ENCODE measurements at regions not wholly inside any gene's neighbourhood (a gene's known extent, or its start where the extent isn't known, plus 50 kb on each side); places are given as distances from the start of the nearest gene placed in this dataset.
"Not testable (repeated sequence)": the region's sequence is repeated elsewhere in the genome, so short reads cannot be mapped to it uniquely, and the experiment has no call there.

DNA sequence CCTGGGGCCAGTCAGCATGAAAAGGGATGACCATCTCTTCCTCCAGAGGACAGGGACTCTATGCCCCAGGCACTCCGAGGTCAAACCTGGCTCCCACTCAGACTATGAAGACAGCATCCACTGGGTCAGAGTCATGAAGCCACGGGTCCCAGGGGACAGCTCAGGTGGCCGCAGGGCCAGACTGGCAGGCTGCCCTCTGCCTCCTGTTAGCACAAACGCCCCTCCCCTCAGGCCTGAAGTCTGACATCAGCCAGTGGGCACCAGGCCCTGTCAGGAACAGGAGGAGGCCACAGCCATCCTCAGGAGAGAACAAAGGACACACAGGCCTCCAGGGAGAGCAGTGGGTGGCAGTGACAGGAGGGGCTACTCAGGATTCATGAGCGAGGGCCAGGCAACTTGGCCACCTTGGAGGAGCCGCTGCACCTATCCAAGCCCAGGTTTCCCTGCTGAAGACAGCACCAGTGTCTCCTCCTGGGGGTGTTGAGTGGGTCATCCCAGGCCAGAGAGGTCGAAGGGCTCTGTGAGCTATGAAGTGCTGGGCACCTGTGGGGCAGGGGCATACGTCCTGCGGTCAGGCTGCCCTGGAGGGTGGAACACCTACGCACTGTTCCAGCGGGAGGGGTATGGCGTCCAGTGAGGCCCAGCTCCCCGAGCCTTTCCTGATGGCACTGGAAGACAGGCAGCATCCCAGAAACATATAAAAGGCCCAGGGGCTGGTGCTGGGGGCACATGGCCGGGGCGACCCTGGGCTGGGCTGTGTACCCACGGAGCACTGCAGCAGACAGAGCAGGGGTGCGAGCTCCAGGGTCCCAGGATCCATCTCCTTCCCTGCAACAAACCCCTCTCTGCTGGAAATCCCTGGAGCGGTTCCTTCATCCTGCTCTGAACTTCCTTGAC lies 171.0 kb upstream of the FOXD4L5 start:
- in situ Hi-C loops (cut with HindIII; ENCODE audit: low pct_ligation_motif_present, low pct_unique_long_range_greater_than_20kb, low sequenced_read_pairs); DNase-seq: not testable (repeated sequence)

DNA sequence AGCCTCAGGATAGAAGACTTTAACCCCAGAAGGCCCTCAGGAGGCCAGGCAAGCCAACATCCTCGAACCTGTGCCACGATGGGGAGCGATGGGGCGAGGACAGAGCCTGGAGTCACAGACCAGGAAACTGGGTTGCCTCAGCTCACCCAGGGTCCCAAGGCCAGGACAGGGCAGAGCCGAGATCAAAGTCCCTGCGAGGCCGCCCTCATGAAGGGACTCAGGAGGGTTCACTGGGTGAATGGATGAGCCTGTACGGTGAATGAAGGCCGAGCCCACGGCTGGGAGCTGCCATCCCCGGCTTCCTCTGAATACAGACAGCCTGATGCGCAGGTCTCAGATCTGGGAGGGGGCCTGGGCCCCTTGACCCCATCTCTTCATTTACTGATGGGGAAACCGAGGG lies 170.1 kb upstream of the FOXD4L5 start:
- in situ Hi-C loops (cut with HindIII; ENCODE audit: low pct_ligation_motif_present, low pct_unique_long_range_greater_than_20kb, low sequenced_read_pairs); DNase-seq: not testable (repeated sequence)

DNA sequence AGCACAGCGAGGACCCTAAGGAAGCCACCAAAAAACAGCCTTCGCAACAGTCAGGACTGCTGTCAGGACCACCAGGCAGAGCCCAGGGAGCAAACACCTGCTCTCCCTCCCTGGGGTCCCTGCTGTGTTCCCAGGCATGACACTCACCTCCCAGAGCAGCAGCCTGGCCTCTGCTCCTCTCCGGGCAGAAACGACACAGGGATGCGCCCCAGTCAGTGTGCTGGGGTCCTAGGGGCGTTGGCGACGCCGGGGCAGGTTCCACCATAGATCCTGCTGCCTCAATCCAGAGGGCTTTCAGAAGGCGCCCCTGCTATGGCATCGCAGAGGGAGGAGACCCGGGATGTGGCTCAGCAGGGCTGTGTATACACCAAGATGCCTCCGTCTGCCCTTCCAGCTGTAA lies 169.7 kb upstream of the FOXD4L5 start:
- DNase-seq; in situ Hi-C loops (cut with HindIII; ENCODE audit: low pct_ligation_motif_present, low pct_unique_long_range_greater_than_20kb, low sequenced_read_pairs): not testable (repeated sequence)

DNA sequence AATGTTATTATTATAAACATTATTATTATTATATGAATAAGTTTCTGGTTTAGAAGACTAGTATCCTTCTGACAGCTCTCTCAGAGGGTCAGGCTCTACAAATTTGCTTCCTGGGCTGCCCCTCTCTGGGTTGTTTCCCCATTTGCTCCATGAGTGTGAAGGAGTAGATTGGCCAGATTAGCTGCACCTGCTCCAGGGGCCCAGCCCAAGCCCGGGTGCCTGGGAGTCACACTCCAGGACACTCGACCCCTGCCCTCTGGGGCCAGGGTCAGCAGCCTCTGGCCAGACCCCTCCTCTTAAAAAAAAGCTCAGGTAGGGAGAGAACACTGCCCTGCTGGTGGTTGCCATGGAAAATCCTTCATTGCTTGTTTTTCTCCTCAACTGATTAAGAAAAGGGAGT lies 169.0 kb upstream of the FOXD4L5 start:
- in situ Hi-C loops (cut with HindIII; ENCODE audit: low pct_ligation_motif_present, low pct_unique_long_range_greater_than_20kb, low sequenced_read_pairs); DNase-seq: not testable (repeated sequence)

DNA sequence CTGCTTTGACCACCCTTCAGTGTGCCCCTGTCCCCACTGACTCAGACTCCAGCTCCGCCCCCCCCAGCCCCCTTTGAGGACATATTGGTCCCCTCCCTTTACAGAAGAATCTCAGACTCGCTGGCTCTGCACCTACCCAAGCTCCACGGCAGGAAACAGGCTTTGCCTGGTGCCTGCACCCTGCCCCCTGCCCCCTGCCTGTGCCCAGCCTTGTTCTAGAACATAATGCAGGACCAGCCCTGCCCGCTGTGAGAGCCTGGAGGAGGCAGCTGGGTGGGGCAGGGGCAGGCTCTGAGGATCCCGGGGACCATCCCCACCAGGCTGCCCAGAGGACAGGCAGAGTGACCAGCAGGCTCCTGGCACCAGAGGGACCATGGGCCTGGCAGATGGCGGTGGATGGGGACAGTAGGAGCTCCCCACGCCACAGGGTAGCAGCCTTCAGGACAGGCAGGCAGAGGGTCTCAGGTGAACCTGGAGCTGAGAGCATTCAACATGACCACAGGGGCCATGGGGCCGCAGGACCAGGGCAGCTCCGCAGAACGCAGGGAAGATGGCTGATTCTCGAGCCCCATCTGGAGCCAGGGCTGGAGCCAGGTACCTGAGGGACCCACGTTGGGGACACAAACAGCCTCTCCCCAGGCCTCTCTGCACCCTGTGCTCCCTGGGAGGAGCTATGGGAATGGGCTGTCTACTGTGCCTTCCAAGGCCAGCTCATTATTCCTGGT lies 165.0 kb upstream of the FOXD4L5 start:
- DNase-seq; in situ Hi-C loops (cut with HindIII; ENCODE audit: low pct_ligation_motif_present, low pct_unique_long_range_greater_than_20kb, low sequenced_read_pairs): not testable (repeated sequence)

DNA sequence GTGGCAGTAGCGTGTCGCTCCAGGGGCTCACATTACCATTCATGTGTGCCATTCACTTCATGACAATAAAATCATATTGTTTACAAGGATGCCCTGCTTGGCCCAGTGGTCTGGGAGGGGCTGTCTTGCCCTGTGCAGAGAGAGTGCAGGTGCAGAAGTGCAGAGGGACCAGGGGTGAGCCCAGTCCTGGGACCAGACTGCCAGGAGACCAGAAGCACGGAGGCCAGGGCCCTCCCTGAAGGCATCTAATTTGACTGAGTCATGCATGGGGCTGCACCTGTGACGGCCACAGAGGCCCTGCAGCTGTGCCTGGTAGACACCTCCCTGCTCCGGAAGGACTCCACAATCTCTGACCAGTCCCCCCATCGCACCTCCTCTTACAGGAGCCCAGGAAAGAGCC lies 164.4 kb upstream of the FOXD4L5 start:
- in situ Hi-C loops (cut with HindIII; ENCODE audit: low pct_ligation_motif_present, low pct_unique_long_range_greater_than_20kb, low sequenced_read_pairs), result no loop called here
- DNase-seq, result no peak

DNA sequence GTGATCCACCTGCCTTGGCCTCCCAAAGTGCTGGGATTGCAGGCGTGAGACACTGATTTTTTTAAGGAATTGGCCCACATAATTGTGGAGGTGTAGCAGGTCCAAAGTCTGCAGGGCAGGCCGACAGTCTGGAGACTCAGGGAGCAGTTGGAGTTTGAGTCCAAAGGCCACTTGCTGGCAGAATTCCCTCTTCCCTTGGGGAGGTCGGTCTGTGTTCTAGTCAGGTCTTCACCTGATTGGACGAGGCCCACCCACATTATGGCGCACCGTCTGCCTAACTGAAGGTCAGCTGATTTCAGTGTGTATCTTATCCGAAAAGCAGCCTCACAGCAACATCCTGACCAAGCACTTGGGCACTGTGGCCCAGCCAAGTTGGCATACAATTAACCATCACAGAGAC lies 162.1 kb upstream of the FOXD4L5 start:
- in situ Hi-C loops (cut with HindIII; ENCODE audit: low pct_ligation_motif_present, low pct_unique_long_range_greater_than_20kb, low sequenced_read_pairs), result not testable (repeated sequence)

DNA sequence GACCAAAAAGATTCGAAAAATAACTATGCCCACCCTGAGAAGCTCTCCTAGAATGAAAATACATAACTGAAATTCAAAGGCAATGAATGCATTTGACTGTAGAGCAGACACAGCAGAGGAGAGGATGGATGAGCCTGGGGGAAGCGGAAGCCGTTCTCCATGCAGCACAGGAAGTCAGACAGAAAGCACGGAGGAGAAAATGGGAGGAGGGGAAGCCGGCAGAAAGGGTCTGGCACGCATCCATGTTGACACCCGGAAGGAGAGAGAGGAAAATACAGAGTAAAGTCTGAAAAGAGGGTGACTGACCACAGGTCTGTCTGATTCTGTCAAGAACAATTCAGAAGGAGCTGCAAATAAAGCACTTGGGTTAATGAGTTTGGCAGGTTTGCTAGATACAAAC lies 161.0 kb upstream of the FOXD4L5 start:
- DNase-seq; in situ Hi-C loops (cut with HindIII; ENCODE audit: low pct_ligation_motif_present, low pct_unique_long_range_greater_than_20kb, low sequenced_read_pairs): not testable (repeated sequence)

More for the DNA sequence above, 162.1 kb upstream of the FOXD4L5 start:
- DNase-seq, result not testable (repeated sequence)

DNA sequence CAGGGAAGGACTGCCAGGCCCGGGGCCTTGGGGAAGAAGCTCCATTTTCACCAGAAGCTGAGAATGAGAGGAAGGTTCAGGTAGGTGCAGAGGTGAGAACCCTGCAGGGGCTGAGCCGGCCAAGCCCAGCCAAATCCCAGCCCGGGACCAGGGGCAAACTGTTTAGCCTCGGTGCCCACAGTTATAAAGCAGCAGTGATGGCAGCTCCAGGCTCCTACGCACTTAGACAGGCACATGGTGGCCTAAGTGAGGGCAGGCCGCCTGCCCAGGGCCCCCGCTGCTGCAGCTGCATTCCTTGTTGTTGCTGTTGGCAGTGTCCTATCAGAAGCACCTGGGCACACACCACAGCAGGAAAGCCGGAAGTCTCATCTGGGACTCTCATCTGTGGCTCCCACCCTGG lies 159.9 kb upstream of the FOXD4L5 start:
- DNase-seq, result no peak
- in situ Hi-C loops (cut with HindIII; ENCODE audit: low pct_ligation_motif_present, low pct_unique_long_range_greater_than_20kb, low sequenced_read_pairs), result no loop called here

DNA sequence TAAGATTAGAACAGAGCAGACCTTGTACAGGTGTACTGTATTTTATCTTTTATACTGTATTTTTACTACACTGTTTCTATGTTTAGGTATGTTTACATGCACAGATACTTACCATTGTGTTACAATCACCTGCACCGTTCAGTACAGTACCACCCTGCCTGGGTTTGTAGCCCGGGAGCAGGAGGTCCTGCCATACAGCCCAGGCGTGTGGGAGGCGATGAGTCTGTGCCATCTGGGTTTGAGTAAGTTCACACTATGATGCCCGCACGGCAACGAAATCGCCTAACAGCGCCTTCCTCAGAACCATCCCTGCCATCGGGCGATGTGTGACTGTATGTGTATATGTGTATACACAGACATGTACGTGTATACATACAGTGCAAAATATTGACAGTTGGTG lies 157.1 kb upstream of the FOXD4L5 start:
- in situ Hi-C loops (cut with HindIII; ENCODE audit: low pct_ligation_motif_present, low pct_unique_long_range_greater_than_20kb, low sequenced_read_pairs); DNase-seq: not testable (repeated sequence)

DNA sequence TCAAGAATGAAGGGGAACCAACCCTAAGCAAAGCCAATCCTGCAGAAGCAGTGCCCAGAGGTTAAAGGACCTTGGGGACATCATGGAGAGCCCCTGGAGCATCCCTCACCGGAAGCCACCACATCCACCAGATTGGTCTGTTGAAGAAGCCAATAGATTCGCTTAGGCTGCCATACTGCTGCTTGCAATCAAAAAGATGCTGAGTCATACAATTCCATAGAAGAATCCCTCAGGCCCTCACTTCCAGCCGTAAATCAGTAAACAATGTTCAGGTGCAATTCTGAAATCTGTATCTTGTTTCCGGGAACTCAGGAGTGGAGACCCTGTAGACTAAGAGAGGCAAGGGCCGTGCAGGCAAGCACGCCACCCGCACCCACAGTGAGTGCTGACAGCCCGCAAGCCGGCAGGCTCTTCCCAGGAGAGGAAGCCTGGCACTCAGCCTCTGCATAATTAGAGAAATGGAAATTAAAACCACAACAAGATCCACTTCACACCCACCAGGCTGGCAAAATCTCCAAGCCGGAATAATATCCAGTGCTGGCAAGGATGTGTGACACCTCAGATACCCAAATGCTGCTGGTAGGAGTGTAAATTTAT lies 156.4 kb upstream of the FOXD4L5 start:
- in situ Hi-C loops (cut with HindIII; ENCODE audit: low pct_ligation_motif_present, low pct_unique_long_range_greater_than_20kb, low sequenced_read_pairs); DNase-seq: not testable (repeated sequence)

DNA sequence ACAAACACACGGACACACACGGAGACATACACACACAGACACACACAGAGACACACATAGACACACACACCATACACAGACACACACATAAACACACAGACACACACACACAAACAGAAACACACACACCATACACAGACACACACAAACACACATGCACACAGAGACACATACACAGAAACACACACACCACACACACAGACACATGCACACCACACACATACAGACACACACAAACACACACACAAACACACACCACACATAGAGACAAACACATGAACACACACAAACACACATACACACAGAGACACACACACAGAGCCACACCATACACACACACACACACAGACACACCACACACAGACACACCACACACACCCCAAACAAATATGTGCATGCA lies 152.7 kb upstream of the FOXD4L5 start:
- no peak for DNase-seq
- in situ Hi-C loops (cut with HindIII; ENCODE audit: low pct_ligation_motif_present, low pct_unique_long_range_greater_than_20kb, low sequenced_read_pairs), result no loop called here

DNA sequence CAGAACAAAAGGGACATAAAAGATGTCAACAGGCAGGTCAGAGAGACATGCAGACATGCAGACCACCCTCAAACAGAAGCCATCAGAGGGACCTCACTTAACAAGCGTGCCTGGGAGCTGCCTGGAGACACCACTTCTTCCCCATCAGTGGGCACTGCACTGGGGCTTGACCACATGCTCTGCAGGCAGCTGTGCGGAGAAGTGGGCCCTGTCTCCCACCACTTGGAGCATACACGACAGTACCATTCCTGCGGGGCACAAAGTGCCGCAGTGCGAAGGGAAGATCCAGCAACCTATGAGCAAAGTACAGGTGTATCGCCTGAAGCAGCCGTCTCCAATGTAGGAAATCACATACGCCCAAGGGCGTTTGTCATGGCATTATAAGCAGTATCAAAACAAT lies 150.5 kb upstream of the FOXD4L5 start:
- in situ Hi-C loops (cut with HindIII; ENCODE audit: low pct_ligation_motif_present, low pct_unique_long_range_greater_than_20kb, low sequenced_read_pairs), result no loop called here
- DNase-seq, result no peak

DNA sequence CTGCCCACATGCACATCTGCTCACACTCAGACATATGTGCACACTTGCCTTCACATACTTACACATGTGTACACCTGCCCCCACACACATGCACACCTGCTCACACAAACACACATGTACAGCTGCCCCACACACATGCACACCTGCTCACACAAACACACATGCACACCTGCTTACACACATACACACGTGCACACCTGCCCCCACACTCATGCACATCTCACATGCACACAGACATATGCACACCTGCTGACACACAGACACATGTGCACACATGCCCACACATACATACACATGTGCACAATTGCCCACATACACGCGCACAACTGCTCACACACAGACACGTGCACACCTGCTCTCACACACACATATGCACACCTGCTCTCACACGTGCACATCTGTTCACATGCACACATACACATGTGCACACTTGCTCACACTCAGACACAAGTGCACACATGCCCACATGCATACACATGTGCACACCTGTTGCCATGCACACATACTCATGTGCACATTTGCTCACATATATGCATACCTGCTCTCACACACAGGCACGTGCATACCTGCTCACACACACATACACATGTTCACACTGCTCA lies 147.8 kb upstream of the FOXD4L5 start:
- DNase-seq, result no peak
- in situ Hi-C loops (cut with HindIII; ENCODE audit: low pct_ligation_motif_present, low pct_unique_long_range_greater_than_20kb, low sequenced_read_pairs), result no loop called here

DNA sequence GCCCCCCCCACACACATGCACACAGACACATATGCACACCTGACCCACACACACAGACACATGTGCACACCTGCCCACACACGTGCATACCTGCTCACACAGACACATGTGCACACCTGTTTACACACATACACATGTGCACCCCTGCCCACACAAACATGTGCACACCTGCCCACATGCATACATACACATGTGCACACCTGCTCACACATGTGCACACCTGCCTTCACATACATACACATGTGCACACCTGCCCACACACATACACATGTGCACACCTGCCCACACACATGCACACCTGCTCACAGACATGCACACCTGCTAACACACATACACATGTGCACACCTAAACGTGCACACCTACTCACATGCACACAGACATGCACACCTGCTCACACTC lies 147.0 kb upstream of the FOXD4L5 start:
- DNase-seq, result no peak
- in situ Hi-C loops (cut with HindIII; ENCODE audit: low pct_ligation_motif_present, low pct_unique_long_range_greater_than_20kb, low sequenced_read_pairs), result no loop called here

DNA sequence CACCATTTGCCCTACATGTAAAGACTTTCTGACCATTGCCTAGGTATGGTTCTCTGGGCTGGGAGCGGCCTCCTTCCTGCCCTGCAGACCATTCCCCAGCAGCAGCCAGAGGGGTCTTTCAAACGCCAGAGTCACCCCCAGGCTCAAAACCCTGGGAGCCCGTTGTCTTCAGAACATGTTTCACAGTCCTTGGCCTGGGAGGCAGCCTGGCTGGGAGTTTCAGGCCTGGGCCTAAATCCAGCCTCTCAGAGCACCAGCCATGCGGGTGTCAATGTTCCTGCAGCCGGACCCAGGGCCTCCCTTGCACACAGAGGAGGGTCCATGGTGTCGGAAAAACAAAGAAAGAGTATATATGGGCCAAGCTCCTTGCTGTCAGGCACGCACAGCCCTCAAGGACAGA lies 145.2 kb upstream of the FOXD4L5 start:
- no peak for DNase-seq
- in situ Hi-C loops (cut with HindIII; ENCODE audit: low pct_ligation_motif_present, low pct_unique_long_range_greater_than_20kb, low sequenced_read_pairs), result no loop called here

DNA sequence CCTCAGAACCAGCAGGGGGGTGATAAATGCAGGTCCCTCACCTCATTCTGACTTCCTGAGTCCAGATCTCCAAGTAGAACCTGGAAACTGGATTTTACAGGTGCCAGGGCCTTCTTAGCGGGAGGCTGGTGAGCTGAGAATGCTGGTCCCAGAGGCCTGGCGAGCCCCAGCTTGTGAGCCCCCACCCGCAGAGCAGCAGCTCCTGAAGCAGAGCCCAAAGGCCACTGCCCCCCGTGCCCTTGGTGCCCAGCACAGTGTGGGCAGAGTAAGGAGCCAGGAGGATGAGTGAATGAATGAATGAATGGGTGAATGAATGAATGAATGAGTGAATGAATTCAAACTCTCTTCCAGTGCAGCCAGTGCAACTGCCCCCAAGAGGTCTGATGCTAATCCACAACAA lies 142.4 kb upstream of the FOXD4L5 start:
- in situ Hi-C loops (cut with HindIII; ENCODE audit: low pct_ligation_motif_present, low pct_unique_long_range_greater_than_20kb, low sequenced_read_pairs), result not testable (repeated sequence)

DNA sequence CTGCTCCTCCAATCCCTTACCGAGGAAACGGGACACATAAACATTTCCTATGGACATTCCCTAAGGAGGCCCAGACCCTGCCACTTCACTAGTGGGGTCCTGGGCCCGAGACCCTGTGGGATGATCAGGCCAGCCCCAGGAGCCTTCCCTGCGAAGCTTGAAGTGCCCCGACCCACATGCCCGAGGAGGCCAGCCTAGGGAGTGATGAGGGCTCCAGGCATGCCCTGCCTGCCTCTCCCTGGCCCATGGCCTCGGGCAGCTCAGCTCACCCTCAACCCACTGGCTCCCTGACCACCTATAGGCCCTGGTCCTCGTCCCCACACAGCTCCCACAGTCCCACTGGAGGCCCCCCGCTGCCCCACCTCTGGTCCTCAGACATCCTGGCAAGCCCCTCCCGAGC lies 141.8 kb upstream of the FOXD4L5 start:
- in situ Hi-C loops (cut with HindIII; ENCODE audit: low pct_ligation_motif_present, low pct_unique_long_range_greater_than_20kb, low sequenced_read_pairs); DNase-seq: not testable (repeated sequence)

More for the DNA sequence above, 142.4 kb upstream of the FOXD4L5 start:
- not testable (repeated sequence) for DNase-seq

DNA sequence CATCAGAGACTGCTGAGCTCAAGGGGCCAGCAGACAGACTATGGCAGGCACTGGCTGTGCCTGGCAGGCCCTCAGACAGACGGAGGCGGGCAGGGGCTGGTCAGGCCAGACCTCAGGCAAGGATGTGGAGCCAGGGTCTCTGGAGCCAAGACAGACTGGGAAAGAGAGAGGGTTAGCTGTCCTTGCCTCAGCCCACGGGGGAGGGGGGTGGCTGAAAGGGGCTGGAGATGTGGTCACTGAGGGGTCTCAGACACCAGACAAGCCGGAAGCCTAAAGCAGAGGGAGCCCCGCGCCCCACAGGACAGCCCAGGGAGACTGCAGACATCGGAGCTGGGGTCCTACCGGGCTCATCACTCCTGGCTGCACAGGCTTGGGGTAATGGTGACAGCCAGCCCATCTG lies 141.2 kb upstream of the FOXD4L5 start:
- no peak for DNase-seq

More for the DNA sequence above, 141.2 kb upstream of the FOXD4L5 start:
- in situ Hi-C loops (cut with HindIII; ENCODE audit: low pct_ligation_motif_present, low pct_unique_long_range_greater_than_20kb, low sequenced_read_pairs), result no loop called here

All from ACHN (cell line).